ENCODE measurements at regions not wholly inside any gene's neighbourhood (a gene's known extent, or its start where the extent isn't known, plus 50 kb on each side); places are given as distances from the start of the nearest gene placed in this dataset.

DNA sequence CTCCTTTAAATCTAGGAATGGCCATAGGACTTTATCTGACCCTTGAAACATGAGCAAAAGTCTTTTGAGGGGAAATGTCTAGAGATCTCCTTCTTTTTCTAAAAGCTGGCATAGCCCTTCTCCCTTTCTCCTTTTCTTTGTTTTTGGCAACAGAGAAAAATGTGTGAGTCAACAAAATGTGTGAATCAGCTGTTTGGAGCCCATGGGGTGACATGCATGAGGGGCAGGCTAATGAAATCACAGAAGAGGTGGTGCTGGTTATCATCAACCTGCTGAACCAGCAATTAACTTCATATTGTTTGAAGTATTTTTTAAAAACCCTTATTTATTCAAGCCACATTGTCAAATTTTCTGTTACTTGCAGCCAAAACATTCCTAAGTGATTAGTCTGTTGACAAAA is 132.3 kb downstream of the CCDC59 start:
- no peaks in the 10 kb centered on the region for H3K9me3 ChIP-seq (ENCODE audit: insufficient read depth, low read length)
- no peak overlapping the region for H3K9ac ChIP-seq (ENCODE audit: insufficient read length, low read depth)
- no peak for TF ChIP-seq ZNF274 (IDR thresholded peaks at IDR 0.05; ENCODE audit: low read depth, low read length)
- no peak for TF ChIP-seq SUZ12 (IDR thresholded peaks at IDR 0.05; ENCODE audit: extremely low read depth, insufficient read depth, insufficient read length)
- TF ChIP-seq YY1 (IDR thresholded peaks at IDR 0.05; ENCODE audit: insufficient read depth, insufficient read length) = no peak
- H3K4me3 ChIP-seq (ENCODE audit: insufficient read length, low read depth) = no peak overlapping the region
- H3K27me3 ChIP-seq (ENCODE audit: insufficient read depth, insufficient read length) = no peaks in the 10 kb centered on the region
- H3K36me3 ChIP-seq (ENCODE audit: insufficient read depth, insufficient read length, low read length) = no peaks in the 10 kb centered on the region
- DNase-seq (ENCODE audit: low read depth, low spot score) = no peak
- H3K4me1 ChIP-seq (ENCODE audit: insufficient read depth, insufficient read length) = no peaks in the 10 kb centered on the region

DNA sequence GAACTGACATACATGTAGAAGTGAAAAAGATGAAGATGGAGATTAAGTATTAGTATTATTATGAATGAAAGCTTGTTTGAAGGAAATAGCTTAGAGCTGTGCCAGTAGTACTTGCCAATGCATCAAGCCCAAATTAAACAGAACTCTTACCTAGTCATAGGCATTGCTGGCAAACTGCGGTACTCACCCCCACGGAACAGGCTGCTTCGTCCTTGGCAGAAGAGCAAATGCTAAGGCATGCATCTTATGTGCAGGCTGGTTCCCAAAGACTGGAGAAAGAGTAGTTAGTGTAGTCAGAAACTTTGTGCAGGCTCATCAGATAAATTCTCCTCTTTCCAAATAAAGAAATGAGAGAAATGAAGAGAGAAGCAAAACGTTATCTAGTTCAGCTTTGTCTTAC is 134.8 kb downstream of the CCDC59 start:
- Histone ChIP-seq H3K27me3 (ENCODE audit: insufficient read depth, insufficient read length) (no peaks in the 10 kb centered on the region), H3K9ac (ENCODE audit: insufficient read length, low read depth) (no peak overlapping the region), H3K9me3 (ENCODE audit: insufficient read depth, low read length) (no peaks in the 10 kb centered on the region), H3K36me3 (ENCODE audit: insufficient read depth, insufficient read length, low read length) (no peaks in the 10 kb centered on the region), H3K4me3 (ENCODE audit: insufficient read length, low read depth) (no peak overlapping the region), H3K4me1 (ENCODE audit: insufficient read depth, insufficient read length) (no peaks in the 10 kb centered on the region)
- TF ChIP-seq YY1 (IDR thresholded peaks at IDR 0.05; ENCODE audit: insufficient read depth, insufficient read length) (no peak), ZNF274 (IDR thresholded peaks at IDR 0.05; ENCODE audit: low read depth, low read length) (no peak), SUZ12 (IDR thresholded peaks at IDR 0.05; ENCODE audit: extremely low read depth, insufficient read depth, insufficient read length) (no peak)
- no peak for DNase-seq (ENCODE audit: low read depth, low spot score)

DNA sequence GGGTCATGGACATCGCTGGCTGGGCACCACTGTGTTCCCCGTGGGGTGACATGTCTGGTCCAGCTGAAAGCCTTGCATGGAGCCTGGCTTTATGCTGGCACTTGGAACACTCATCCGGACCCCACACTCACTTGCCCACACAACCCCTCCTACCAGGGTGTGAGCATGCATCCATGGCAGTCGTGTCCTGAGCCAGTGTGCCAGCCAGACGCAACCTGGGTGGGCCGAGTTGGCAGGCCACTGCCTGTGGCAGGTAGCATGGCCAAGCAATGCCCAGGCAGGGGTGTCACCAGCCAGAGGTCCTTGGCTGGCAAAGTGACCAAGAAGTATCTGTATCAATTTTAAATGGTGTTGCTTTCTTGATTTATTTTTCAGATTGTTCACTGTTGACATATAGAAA is 141.7 kb downstream of the CCDC59 start:
- no peak for TF ChIP-seq YY1 (IDR thresholded peaks at IDR 0.05; ENCODE audit: insufficient read depth, insufficient read length)
- no peak for TF ChIP-seq SUZ12 (IDR thresholded peaks at IDR 0.05; ENCODE audit: extremely low read depth, insufficient read depth, insufficient read length)
- H3K36me3 ChIP-seq (ENCODE audit: insufficient read depth, insufficient read length, low read length) = no peaks in the 10 kb centered on the region
- H3K9me3 ChIP-seq (ENCODE audit: insufficient read depth, low read length) = peaks cover 20% of the 10 kb centered on the region
- H3K27me3 ChIP-seq (ENCODE audit: insufficient read depth, insufficient read length) = no peaks in the 10 kb centered on the region
- no peak overlapping the region for H3K4me3 ChIP-seq (ENCODE audit: insufficient read length, low read depth)
- no peak overlapping the region for H3K9ac ChIP-seq (ENCODE audit: insufficient read length, low read depth)
- DNase-seq (ENCODE audit: low read depth, low spot score) = no peak
- no peaks in the 10 kb centered on the region for H3K4me1 ChIP-seq (ENCODE audit: insufficient read depth, insufficient read length)

DNA sequence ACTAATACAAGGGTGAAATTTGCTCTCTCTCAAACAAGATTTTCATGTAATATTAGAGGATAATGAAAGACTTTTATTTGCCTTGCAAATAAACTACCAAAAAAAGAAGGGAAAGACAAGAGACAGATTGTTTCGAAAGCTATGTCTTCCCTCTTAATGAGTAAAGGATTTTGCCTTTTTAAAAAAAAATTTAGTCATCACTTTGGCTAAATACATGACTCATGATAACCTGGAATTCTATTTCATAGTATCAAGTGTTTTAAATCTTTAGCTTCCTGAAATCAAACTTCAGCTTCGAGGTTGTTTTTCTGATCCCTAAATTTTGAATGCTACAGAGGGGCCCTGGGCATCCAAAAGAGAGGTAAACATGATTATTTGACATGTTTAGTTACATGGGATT is 144.4 kb downstream of the CCDC59 start:
- Histone ChIP-seq H3K4me3 (ENCODE audit: insufficient read length, low read depth) (no peak overlapping the region), H3K4me1 (ENCODE audit: insufficient read depth, insufficient read length) (no peaks in the 10 kb centered on the region), H3K36me3 (ENCODE audit: insufficient read depth, insufficient read length, low read length) (no peaks in the 10 kb centered on the region), H3K9ac (ENCODE audit: insufficient read length, low read depth) (no peak overlapping the region), H3K27me3 (ENCODE audit: insufficient read depth, insufficient read length) (no peaks in the 10 kb centered on the region), H3K9me3 (ENCODE audit: insufficient read depth, low read length) (peaks cover 38% of the 10 kb centered on the region)
- no peak for TF ChIP-seq SUZ12 (IDR thresholded peaks at IDR 0.05; ENCODE audit: extremely low read depth, insufficient read depth, insufficient read length)
- no peak for TF ChIP-seq YY1 (IDR thresholded peaks at IDR 0.05; ENCODE audit: insufficient read depth, insufficient read length)
- no peak for DNase-seq (ENCODE audit: low read depth, low spot score)

DNA sequence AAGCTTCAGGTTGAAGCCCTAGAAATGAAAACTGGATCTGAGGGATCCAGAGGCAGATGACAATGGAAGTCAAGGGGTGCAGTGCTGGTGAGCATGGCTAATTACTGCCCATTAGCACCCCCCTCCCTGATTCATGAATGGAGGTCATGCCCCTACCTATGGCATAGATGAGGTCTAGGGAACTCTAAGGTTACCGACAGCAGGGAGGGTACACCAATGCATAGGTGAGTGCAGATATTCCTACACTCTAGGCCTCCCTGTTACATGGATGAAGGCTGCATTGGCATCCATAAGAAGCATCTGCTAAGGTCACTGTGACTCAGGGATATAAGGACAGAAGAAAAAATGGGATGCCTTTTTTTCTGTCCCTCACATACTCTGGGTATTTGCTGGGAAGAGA is 147.3 kb downstream of the CCDC59 start:
- H3K36me3 ChIP-seq (ENCODE audit: insufficient read depth, insufficient read length, low read length) = no peaks in the 10 kb centered on the region
- DNase-seq (ENCODE audit: low read depth, low spot score) = no peak
- H3K9ac ChIP-seq (ENCODE audit: insufficient read length, low read depth) = no peak overlapping the region
- H3K4me1 ChIP-seq (ENCODE audit: insufficient read depth, insufficient read length) = no peaks in the 10 kb centered on the region
- H3K4me3 ChIP-seq (ENCODE audit: insufficient read length, low read depth) = no peak overlapping the region
- no peaks in the 10 kb centered on the region for H3K27me3 ChIP-seq (ENCODE audit: insufficient read depth, insufficient read length)
- peaks cover 42% of the 10 kb centered on the region for H3K9me3 ChIP-seq (ENCODE audit: insufficient read depth, low read length)
- TF ChIP-seq ZNF274 (IDR thresholded peaks at IDR 0.05; ENCODE audit: low read depth, low read length) (no peak), YY1 (IDR thresholded peaks at IDR 0.05; ENCODE audit: insufficient read depth, insufficient read length) (no peak), SUZ12 (IDR thresholded peaks at IDR 0.05; ENCODE audit: extremely low read depth, insufficient read depth, insufficient read length) (no peak)

DNA sequence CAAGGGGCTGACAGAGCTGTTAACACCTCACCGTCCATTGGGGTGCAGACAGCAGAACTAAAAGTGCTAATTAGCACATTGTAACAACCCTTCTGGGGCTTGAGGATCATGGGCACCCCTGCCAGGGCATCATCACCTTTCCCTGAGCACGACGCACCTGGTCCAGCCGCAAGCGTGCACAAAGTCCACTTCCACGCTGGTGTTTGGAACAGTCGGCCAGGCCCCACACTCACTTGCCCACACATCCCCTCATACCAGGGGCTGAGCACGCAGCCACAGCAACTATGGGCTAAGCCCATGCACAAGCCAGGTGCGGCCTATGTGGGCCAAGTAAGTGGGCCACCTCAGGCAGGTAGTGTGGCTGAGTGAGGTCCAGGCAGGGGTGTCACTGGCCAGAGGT is 148.7 kb downstream of the CCDC59 start:
- Histone ChIP-seq H3K36me3 (ENCODE audit: insufficient read depth, insufficient read length, low read length) (no peaks in the 10 kb centered on the region), H3K9ac (ENCODE audit: insufficient read length, low read depth) (no peak overlapping the region), H3K27me3 (ENCODE audit: insufficient read depth, insufficient read length) (no peaks in the 10 kb centered on the region), H3K4me3 (ENCODE audit: insufficient read length, low read depth) (no peak overlapping the region), H3K4me1 (ENCODE audit: insufficient read depth, insufficient read length) (no peaks in the 10 kb centered on the region), H3K9me3 (ENCODE audit: insufficient read depth, low read length) (peaks cover 42% of the 10 kb centered on the region)
- TF ChIP-seq YY1 (IDR thresholded peaks at IDR 0.05; ENCODE audit: insufficient read depth, insufficient read length) (no peak), ZNF274 (IDR thresholded peaks at IDR 0.05; ENCODE audit: low read depth, low read length) (no peak), SUZ12 (IDR thresholded peaks at IDR 0.05; ENCODE audit: extremely low read depth, insufficient read depth, insufficient read length) (no peak)
- DNase-seq (ENCODE audit: low read depth, low spot score) = no peak

DNA sequence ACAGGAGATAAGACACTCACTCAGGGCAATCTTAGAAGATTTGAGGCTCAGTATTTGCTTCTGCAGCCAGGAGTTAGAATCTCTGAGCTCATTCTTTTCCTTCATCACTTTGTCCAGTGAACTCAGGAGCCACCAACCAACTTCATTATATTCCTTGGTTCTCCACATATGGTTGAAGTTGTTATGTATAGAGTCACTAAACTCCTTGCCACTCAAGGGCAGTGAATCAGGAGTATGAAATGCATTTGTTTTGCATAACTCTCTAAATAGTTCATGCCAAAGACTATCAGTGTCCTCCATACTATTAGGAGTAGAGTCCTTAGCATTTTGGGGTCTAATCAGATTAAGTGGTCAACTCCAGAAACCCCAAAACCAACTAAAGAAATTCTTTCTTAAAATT is 150.6 kb downstream of the CCDC59 start:
- no peak for TF ChIP-seq ZNF274 (IDR thresholded peaks at IDR 0.05; ENCODE audit: low read depth, low read length)
- no peak for TF ChIP-seq SUZ12 (IDR thresholded peaks at IDR 0.05; ENCODE audit: extremely low read depth, insufficient read depth, insufficient read length)
- TF ChIP-seq YY1 (IDR thresholded peaks at IDR 0.05; ENCODE audit: insufficient read depth, insufficient read length) = no peak
- Histone ChIP-seq H3K9ac (ENCODE audit: insufficient read length, low read depth) (no peak overlapping the region), H3K36me3 (ENCODE audit: insufficient read depth, insufficient read length, low read length) (no peaks in the 10 kb centered on the region), H3K9me3 (ENCODE audit: insufficient read depth, low read length) (peaks cover 35% of the 10 kb centered on the region), H3K4me1 (ENCODE audit: insufficient read depth, insufficient read length) (no peaks in the 10 kb centered on the region), H3K4me3 (ENCODE audit: insufficient read length, low read depth) (no peak overlapping the region), H3K27me3 (ENCODE audit: insufficient read depth, insufficient read length) (no peaks in the 10 kb centered on the region)
- DNase-seq (ENCODE audit: low read depth, low spot score) = no peak

DNA sequence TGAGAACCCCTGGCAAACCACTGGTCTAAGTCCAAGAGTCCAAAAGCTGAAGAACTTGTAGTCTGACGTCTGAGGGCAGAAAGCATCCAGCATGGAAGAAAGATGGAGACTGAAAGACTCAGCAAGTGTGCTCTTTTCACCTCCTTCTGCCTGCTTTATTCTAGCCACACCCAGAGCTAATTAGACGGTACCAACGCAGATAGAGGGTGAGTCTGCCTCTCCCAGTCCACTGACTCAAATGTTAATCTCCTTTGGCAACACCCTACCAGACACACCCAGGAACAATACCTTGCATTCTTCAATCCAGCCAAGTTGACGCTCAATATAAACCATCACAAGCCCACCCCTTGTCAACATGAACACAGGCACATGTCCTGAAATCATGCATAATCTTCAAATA is 155.1 kb downstream of the CCDC59 start:
- H3K9me3 ChIP-seq (ENCODE audit: insufficient read depth, low read length) = peaks cover 7% of the 10 kb centered on the region; the same call in 1 of the 2 replicates
- DNase-seq (ENCODE audit: low read depth, low spot score) = no peak
- H3K9ac ChIP-seq (ENCODE audit: insufficient read length, low read depth) = no peak overlapping the region
- H3K27me3 ChIP-seq (ENCODE audit: insufficient read depth, insufficient read length) = no peaks in the 10 kb centered on the region
- H3K36me3 ChIP-seq (ENCODE audit: insufficient read depth, insufficient read length, low read length) = no peaks in the 10 kb centered on the region
- no peak for TF ChIP-seq YY1 (IDR thresholded peaks at IDR 0.05; ENCODE audit: insufficient read depth, insufficient read length)
- no peak for TF ChIP-seq ZNF274 (IDR thresholded peaks at IDR 0.05; ENCODE audit: low read depth, low read length)
- TF ChIP-seq SUZ12 (IDR thresholded peaks at IDR 0.05; ENCODE audit: extremely low read depth, insufficient read depth, insufficient read length) = no peak
- no peak overlapping the region for H3K4me3 ChIP-seq (ENCODE audit: insufficient read length, low read depth)
- no peaks in the 10 kb centered on the region for H3K4me1 ChIP-seq (ENCODE audit: insufficient read depth, insufficient read length)
